ENCODE measurements at regions not wholly inside any gene's neighbourhood (a gene's known extent, or its start where the extent isn't known, plus 50 kb on each side); places are given as distances from the start of the nearest gene placed in this dataset.

DNA sequence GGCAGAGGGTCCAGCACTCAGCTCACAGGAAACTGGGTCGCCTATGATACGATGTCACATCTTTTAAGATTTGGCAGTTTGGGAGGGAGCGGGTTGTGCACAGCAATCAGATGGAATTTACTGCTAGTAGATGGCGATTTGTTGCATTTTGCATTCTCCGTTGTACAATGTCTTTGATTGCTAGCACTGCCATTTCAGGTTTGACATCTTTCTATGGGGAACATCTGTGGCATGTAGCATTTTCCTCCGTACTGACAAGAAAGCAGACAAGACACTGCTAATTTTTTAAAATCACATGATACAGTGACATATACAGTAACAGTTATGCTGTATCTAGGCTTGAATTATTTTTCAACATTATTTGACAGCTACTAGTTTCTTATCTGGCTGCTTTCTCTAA lies 119.7 kb upstream of the PCSK2 start:
- CTCF ChIA-PET: no interaction called here
- no peaks in the 10 kb centered on the region for H3K9me3 ChIP-seq (ENCODE audit: low read depth, low read length, poor library complexity, severe bottlenecking)
- TF ChIP-seq EZH2 (IDR thresholded peaks at IDR 0.05; ENCODE audit: borderline replicate concordance, low read depth, low read length, poor library complexity, severe bottlenecking): no peak
- TF ChIP-seq, protein P1, sequence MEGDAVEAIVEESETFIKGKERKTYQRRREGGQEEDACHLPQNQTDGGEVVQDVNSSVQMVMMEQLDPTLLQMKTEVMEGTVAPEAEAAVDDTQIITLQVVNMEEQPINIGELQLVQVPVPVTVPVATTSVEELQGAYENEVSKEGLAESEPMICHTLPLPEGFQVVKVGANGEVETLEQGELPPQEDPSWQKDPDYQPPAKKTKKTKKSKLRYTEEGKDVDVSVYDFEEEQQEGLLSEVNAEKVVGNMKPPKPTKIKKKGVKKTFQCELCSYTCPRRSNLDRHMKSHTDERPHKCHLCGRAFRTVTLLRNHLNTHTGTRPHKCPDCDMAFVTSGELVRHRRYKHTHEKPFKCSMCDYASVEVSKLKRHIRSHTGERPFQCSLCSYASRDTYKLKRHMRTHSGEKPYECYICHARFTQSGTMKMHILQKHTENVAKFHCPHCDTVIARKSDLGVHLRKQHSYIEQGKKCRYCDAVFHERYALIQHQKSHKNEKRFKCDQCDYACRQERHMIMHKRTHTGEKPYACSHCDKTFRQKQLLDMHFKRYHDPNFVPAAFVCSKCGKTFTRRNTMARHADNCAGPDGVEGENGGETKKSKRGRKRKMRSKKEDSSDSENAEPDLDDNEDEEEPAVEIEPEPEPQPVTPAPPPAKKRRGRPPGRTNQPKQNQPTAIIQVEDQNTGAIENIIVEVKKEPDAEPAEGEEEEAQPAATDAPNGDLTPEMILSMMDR (conservative IDR thresholded peaks at IDR 0.05; ENCODE audit: low read depth, low read length): no peak
- BruUV-seq (replicated peaks): no TSS peak
- intact Hi-C loops (cut with micrococcal nuclease; ENCODE audit: unreplicated experiment): no loop called here
- no peak overlapping the region for H3K27ac ChIP-seq (ENCODE audit: low read depth, low read length, poor library complexity, severe bottlenecking)
- no peaks in the 10 kb centered on the region for H3K27me3 ChIP-seq (replicated peaks; ENCODE audit: insufficient read depth, low read depth, low read length, poor library complexity)
- DNase-seq (ENCODE audit: low spot score): no peak
- H3K4me1 ChIP-seq (ENCODE audit: insufficient read depth, low read length, poor library complexity, severe bottlenecking): no peaks in the 10 kb centered on the region
- POLR2A ChIA-PET (ENCODE audit: low non-redundant PET): no interaction called here
- no peak overlapping the region for H3K4me3 ChIP-seq (ENCODE audit: low read depth, low read length, poor library complexity, severe bottlenecking)
- H3K36me3 ChIP-seq (ENCODE audit: insufficient read depth, low read length, poor library complexity, severe bottlenecking): no peaks in the 10 kb centered on the region

DNA sequence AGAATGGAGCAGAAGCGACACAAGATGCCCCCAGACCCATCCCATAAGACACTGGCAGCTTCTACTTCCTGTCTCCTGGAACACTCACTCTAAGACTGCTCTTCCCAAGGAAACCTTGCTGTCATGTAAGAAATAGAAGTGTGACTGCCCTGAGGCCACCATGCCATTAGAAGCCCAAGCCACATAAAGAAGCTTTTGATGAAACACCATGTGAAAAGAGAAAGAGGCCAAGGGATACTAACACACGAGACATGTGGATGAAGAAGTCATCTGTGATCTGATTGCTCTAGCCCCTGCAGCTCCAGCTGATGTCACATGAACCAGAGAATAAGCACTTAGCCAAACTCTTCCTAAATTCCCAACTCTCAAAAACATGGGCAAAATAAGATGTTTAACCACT lies 117.9 kb upstream of the PCSK2 start:
- CTCF ChIA-PET: no interaction called here

DNA sequence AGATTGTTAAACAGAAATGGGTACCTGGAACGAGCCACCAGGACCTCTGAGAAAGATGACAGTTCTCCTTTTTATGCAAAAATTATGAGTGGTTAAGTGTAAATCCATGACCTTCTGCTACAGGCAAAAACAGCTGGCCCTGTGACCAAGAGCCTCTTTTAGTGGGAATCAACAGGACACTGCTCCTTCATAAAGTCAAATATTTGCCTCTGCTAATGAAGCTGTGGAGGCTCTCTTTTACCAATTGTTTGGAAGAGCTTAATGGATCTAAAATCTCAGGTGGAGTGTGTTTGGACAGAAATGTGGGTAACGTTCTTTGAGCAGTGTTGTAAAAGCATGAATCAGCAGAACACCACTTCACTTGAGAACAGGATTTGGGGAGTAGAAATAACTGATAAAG lies 117.5 kb upstream of the PCSK2 start:
- no peak overlapping the region for H3K27ac ChIP-seq (ENCODE audit: low read depth, low read length, poor library complexity, severe bottlenecking)
- DNase-seq (ENCODE audit: low spot score): no peak
- ChIA-PET POLR2A (ENCODE audit: low non-redundant PET) (no interaction called here), CTCF (no interaction called here)
- no peaks in the 10 kb centered on the region for H3K9me3 ChIP-seq (ENCODE audit: low read depth, low read length, poor library complexity, severe bottlenecking)
- no peaks in the 10 kb centered on the region for H3K36me3 ChIP-seq (ENCODE audit: insufficient read depth, low read length, poor library complexity, severe bottlenecking)
- BruUV-seq (replicated peaks): no TSS peak
- H3K4me1 ChIP-seq (ENCODE audit: insufficient read depth, low read length, poor library complexity, severe bottlenecking): no peaks in the 10 kb centered on the region
- TF ChIP-seq, protein P1 (conservative IDR thresholded peaks at IDR 0.05; ENCODE audit: low read depth, low read length): no peak
- no peak for TF ChIP-seq EZH2 (IDR thresholded peaks at IDR 0.05; ENCODE audit: borderline replicate concordance, low read depth, low read length, poor library complexity, severe bottlenecking)
- H3K27me3 ChIP-seq (replicated peaks; ENCODE audit: insufficient read depth, low read depth, low read length, poor library complexity): no peaks in the 10 kb centered on the region
- H3K4me3 ChIP-seq (ENCODE audit: low read depth, low read length, poor library complexity, severe bottlenecking): no peak overlapping the region
- intact Hi-C loops (cut with micrococcal nuclease; ENCODE audit: unreplicated experiment): no loop called here

More for the DNA sequence above, 117.9 kb upstream of the PCSK2 start:
- no TSS peak for BruUV-seq (replicated peaks)
- Histone ChIP-seq H3K9me3 (ENCODE audit: low read depth, low read length, poor library complexity, severe bottlenecking) (no peaks in the 10 kb centered on the region), H3K4me1 (ENCODE audit: insufficient read depth, low read length, poor library complexity, severe bottlenecking) (no peaks in the 10 kb centered on the region), H3K27me3 (replicated peaks; ENCODE audit: insufficient read depth, low read depth, low read length, poor library complexity) (no peaks in the 10 kb centered on the region), H3K27ac (ENCODE audit: low read depth, low read length, poor library complexity, severe bottlenecking) (no peak overlapping the region), H3K36me3 (ENCODE audit: insufficient read depth, low read length, poor library complexity, severe bottlenecking) (no peaks in the 10 kb centered on the region), H3K4me3 (ENCODE audit: low read depth, low read length, poor library complexity, severe bottlenecking) (no peak overlapping the region)
- DNase-seq (ENCODE audit: low spot score): no peak
- TF ChIP-seq, protein P1 (conservative IDR thresholded peaks at IDR 0.05; ENCODE audit: low read depth, low read length): no peak
- TF ChIP-seq EZH2 (IDR thresholded peaks at IDR 0.05; ENCODE audit: borderline replicate concordance, low read depth, low read length, poor library complexity, severe bottlenecking): no peak
- POLR2A ChIA-PET (ENCODE audit: low non-redundant PET): no interaction called here
- intact Hi-C loops (cut with micrococcal nuclease; ENCODE audit: unreplicated experiment): no loop called here
